Suppressor macrophage treated with lipopolysaccharide for 1 hour (primary cell): ENCODE measurements at regions not wholly inside any gene's neighbourhood (a gene's known extent, or its start where the extent isn't known, plus 50 kb on each side); places are given as distances from the start of the nearest gene placed in this dataset.
"Not testable (repeated sequence)": the region's sequence is repeated elsewhere in the genome, so short reads cannot be mapped to it uniquely, and the experiment has no call there.

Source experiments
- DNase-seq, 3 donors: peaks; one replicate each; pipeline ENCODE4 v3.0.0-alpha.2; 2020 to 2022

DNA sequence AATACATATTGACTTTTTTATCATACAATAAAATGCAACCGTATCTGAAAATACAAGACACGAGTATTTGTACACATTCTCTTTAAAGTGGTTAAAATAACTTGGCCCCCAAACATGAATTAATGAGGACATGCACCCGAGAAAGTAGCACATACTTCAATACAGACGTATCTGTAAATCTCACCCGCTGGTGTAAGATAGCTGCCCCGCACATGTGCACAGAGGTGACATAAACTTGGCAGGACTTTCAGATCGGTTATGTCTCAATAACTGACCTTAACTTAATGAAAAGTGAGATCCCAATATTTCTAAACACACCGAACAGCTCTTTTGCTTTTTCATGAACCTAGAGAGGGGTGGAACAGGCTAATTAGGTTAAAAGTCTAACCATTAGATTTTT, 91.5 kb upstream of the RPS6KA2 start:
- no peak for DNase-seq

- DNase-seq = no peak
Observed at GRCh38 chr6:166716910-166717617, 90.0 kb upstream of the RPS6KA2 start.

- no peak for DNase-seq
Observed at GRCh38 chr6:166715992-166716391, 88.9 kb upstream of the RPS6KA2 start.

- no peak for DNase-seq
Observed at GRCh38 chr6:166715065-166715464, 88.0 kb upstream of the RPS6KA2 start.

DNA sequence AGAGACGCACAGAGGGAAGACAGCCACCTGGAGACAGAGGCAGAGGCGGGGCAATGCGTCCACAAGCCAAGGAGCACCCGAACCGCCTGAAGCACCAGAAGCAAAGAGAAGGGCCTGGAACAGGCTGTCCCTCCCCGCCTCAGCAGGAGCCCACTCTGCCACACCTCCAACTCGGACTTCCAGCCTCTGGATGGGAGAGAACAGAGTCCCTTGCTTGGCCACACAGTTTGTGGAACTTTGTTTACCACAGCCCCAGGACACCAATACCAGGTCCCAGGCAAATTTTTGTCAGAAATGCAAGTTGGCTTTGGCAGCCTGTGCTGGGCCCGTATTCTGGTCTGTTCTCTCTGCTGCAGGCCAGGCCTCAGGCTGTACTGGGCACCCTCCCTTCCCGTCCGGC, 87.5 kb upstream of the RPS6KA2 start:
- no peak for DNase-seq

DNA sequence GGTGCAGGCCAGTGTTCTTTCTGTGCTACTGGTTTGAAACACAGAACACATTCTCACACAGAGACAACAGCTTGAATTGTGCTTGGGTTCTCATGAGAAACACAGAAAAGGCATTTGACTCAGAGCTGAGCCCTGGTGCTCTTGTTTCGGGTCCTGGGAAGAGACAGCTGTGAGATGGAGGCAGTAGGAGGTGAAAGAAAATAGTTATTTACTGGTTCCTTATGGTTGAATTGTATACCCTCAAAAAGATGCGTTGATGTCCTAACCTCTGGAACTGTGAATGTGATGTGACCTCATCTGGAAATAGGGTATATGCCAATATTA, 87.1 kb upstream of the RPS6KA2 start:
- DNase-seq = no peak

- DNase-seq = no peak
Observed at GRCh38 chr6:166713434-166714186, 86.6 kb upstream of the RPS6KA2 start.

DNA sequence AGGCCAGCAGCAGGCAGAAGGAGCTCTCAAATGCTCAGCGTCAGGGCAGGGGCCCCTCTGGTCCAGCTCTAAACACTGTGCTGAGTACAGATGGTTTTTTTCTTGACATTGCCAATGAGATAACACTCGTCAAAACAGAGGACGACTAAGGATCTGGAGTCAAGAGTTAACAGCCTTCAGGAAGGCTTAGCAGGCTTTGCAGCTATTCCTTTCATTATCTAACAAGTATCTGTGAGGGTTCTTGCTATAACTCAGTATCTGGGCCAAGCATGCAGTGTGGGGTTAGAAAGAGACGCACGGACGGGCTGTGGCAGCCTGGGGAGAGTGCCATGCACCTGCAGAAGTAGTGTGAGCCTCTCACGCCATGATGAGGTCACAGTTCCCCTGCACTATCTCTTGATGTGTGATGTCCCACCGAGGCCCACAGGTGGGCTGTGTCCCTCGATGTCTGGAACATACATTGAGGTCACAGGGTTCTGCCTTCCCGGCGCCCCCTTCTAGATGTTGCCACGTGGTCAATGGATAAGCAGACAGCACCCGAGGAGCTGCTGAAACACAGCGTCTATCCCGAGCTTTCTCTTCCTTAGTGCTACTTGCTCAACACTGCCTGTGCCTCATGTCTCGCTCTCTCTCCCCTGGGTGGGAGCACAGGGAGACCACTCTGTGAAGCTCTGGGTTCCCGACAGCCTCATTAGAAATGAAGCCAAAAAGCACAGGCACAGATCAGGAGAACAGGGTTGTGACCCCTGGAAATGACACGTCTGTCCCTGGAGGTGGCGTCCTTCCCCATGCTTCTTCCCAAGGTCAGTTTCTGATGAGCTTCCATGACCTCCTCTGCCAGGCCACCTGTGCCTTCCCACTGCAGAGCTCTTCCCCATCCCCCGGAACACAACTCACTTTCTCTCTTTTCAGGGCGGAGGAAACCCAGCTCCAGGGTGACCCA, 85.5 kb upstream of the RPS6KA2 start:
- no peak for DNase-seq

DNA sequence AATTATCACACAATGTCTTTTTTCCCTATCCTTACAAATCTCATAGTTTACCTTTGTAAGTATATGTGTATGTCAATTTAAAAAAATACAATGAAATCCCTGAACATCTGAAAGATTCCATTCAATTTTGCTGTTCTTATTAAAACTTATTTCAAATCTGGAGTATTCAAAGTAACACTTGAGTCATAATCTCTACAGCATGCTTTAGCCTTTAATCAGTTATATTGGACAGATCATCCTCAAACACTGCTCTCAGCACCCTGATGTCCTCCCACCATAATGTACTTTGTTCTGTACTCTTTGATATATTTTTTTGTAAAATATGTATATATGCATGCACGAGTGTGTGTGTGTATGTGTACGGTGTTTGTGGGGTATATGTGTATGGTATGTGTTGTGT, 83.0 kb upstream of the RPS6KA2 start:
- DNase-seq = no peak

DNA sequence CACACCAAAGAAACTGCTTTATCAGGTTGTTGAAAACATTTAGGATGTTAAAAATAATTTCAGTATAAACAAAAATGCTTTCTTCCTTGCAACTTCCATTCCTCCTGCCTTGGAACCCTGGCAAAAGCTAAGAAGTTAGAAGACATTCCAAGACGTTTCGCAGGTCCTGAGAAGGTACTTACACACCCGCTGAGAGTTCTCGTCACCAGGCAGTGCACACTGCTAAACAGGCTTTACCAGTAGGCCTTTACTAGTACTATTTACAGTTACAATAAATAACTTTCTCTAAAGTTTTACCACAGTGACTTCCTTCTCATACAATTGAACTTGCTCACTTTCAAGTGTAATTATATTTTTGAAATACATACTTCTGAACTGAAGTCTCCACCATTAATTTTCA, 81.4 kb upstream of the RPS6KA2 start:
- no peak for DNase-seq

- peak; percentile 61 to 85 (median 74) for DNase-seq
Observed at GRCh38 chr6:166707045-166707444, 80.0 kb upstream of the RPS6KA2 start.

- DNase-seq = no peak
Observed at GRCh38 chr6:166705069-166705468, 78.0 kb upstream of the RPS6KA2 start.

DNA sequence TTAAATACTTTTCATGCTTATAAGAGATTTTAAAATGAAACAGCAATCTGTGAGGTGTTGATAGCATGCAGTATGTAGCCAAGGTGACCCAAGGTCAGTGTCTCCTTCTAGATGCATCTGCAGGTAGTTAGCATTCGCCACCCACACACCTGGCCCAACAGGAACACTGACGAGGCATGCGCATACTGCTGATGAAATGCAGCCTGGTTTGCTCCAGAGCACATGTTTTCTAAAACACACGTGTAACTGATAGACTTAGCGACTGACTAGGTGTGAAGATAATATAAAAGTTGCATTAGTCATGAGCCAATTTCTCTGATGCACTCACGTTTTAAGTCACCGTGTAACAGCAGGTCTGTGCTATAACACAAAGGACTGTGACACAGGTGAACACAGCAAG, 77.1 kb upstream of the RPS6KA2 start:
- no peak for DNase-seq

DNA sequence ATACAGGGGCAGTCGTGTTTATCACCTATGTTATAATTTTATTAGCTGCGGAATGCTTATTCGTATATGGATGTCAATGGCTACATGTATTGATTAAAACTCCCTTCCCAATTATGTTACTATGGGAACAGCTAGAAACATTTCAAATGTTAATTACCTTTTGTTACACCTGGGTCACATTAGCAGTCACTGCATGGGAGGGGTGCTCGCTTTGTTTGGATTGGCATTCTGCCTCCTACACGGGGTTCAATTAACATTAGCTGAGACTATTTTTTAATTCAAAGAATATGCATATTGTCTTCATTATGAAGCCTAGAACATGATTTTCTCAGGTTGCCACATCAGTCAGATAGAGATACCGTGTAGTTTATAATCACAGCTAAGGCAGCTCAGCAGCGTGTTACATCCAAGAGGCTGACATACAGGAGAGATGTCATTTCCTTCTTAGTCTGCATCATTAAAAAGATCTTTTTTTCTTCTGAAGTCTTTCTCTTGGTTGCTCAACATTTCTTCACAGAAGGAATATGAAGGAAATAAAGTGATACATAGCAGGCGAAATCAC, 76.2 kb upstream of the RPS6KA2 start:
- DNase-seq = no peak

- not testable (repeated sequence) for DNase-seq
Observed at GRCh38 chr6:166701424-166701823, 74.4 kb upstream of the RPS6KA2 start.

- not testable (repeated sequence) for DNase-seq
Observed at GRCh38 chr6:166700871-166701270, 73.8 kb upstream of the RPS6KA2 start.

DNA sequence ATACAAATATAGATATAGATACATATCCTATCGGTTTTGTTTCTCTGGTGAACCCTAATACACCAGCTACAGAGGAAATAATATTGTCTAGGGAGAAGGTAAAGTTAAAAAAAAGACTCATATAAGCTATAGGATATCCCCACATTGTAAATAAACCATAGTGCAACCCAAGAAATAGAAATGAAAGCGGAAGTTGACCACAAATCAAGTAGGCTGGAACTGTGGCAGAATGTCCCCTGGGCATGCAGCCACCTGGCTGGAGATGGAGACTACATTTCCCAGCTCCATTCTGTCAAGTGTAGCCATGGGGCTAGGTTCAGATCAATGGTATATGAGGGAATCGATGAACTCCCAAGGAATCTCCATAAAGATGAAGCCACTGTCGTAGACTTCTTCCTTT, 70.1 kb upstream of the RPS6KA2 start:
- no peak for DNase-seq

- no peak for DNase-seq
Observed at GRCh38 chr6:166693880-166694279, 66.8 kb upstream of the RPS6KA2 start.

GRCh38 chr6:166692723-166693302, 65.8 kb upstream of the RPS6KA2 start:
- DNase-seq = no peak

DNA sequence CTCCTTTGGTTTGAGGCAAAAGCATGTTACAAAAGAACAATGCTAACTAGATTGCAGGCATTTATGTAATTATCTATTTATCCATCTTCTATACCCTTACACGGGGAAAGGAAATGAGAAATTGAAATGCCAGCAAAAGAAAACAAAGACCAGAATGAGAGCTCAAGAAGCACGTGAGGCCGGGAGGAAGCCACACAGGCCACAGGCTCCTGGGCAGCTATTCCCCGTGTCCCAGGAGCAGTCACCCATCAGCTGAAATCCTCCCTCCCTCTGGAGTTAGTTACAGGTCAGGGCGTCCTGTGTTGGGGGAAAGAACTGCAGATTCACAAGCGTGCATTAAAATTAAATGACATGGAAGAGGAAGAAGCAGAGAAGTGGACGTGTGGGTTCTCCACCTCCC, 64.7 kb upstream of the RPS6KA2 start:
- DNase-seq = no peak

DNA sequence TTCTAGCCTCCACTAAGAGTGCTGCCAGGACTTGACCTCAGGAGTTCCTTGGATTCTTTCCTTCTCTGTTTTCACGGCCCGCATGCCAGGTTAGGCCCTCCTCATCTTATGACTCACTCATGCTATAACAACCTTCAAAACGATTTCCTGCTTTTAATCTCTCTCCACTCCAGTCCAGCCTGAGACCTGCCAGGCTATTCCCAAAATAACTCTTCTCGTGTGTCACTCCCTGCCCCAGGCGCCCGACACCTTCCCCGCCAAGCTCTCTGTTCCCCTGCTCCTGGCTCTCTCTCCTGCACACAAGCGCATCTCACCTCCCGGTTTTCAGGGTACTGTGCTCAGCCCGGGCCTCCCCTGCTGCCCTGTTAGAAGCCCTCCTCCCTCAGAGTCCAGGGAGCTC, 64.1 kb upstream of the RPS6KA2 start:
- DNase-seq = no peak

DNA sequence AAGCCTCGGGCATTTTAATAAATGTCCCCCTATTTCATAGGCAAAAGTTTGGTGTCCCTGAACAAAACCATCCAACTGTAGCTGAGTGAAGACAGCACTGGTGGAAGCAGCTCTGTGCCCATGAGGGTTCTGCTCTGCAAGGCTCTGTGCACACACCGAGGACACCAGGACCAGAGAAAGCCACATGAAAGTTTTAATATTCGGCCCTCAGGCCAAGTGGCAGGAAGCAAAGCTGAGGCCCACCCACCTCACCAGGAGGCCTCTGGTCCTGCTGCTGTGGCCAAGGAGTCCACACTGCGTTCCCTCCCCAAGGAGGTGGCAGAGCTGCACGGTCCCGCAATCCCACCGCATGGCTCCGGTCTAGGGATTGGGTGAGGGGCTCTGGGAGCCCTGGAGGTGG, 62.6 kb upstream of the RPS6KA2 start:
- DNase-seq = no peak

- DNase-seq = no peak
Observed at GRCh38 chr6:166688901-166689300, 61.9 kb upstream of the RPS6KA2 start.
